ENCODE measurements at regions not wholly inside any gene's neighbourhood (a gene's known extent, or its start where the extent isn't known, plus 50 kb on each side); places are given as distances from the start of the nearest gene placed in this dataset.

GRCh38 chr14:23787436-23787835, 151.3 kb downstream of the DHRS2 start:
- Histone ChIP-seq H2AK5ac (ENCODE audit: low read length) (no peak overlapping the region), H2AFZ (ENCODE audit: insufficient read depth, low read length, poor library complexity) (no peak overlapping the region), H2BK5ac (ENCODE audit: low read depth, low read length, poor library complexity) (no peak overlapping the region), H3K4me1 (ENCODE audit: control insufficient read depth in 1 of 2, insufficient read depth in 2 of 2, low read length in 2 of 2) (no peaks in the 10 kb centered on the region), H3K4ac (ENCODE audit: low read depth, low read length) (no peak overlapping the region), H2BK12ac (ENCODE audit: low read length) (no peak overlapping the region), H4K12ac (ENCODE audit: low read depth, low read length) (no peak overlapping the region), H3K27me3 (ENCODE audit: insufficient read depth, low read length) (no peaks in the 10 kb centered on the region), H3K27ac (ENCODE audit: low read depth, low read length) (no peak overlapping the region), H3K4me3 (ENCODE audit: low read depth, low read length) (no peak overlapping the region), H3K36me3 (ENCODE audit: control insufficient read depth in 1 of 2, insufficient read depth in 2 of 2, low read length in 2 of 2) (no peaks in the 10 kb centered on the region), H4K91ac (ENCODE audit: low read depth, low read length) (no peak overlapping the region), H3K79me2 (ENCODE audit: control insufficient read depth, insufficient read depth, low read length, poor library complexity) (no peaks in the 10 kb centered on the region), H4K8ac (ENCODE audit: low read depth, low read length) (no peak overlapping the region), H3K4me2 (ENCODE audit: low read length) (no peak overlapping the region), H3K9me3 (ENCODE audit: insufficient read depth, low read depth, low read length) (peaks cover 1% of the 10 kb centered on the region), H3K9ac (ENCODE audit: low read length) (no peak overlapping the region), H2BK120ac (ENCODE audit: insufficient read depth, low read length, poor library complexity) (no peak overlapping the region), H3K18ac (ENCODE audit: low read length) (no peak overlapping the region), H3K14ac (ENCODE audit: low read length) (no peak overlapping the region), H3K23ac (ENCODE audit: low read length) (no peak overlapping the region), H3K79me1 (ENCODE audit: low read length) (no peaks in the 10 kb centered on the region)
- WGBS (ENCODE audit: extremely low coverage, insufficient coverage, insufficient read length), result no CpG with 5 or more reads among the region's 1 CpG
- DNase-seq, result no peak

- Histone ChIP-seq H3K14ac (ENCODE audit: low read length) (no peak overlapping the region), H2BK120ac (ENCODE audit: insufficient read depth, low read length, poor library complexity) (no peak overlapping the region), H2AK5ac (ENCODE audit: low read length) (no peak overlapping the region), H4K91ac (ENCODE audit: low read depth, low read length) (no peak overlapping the region), H3K18ac (ENCODE audit: low read length) (no peak overlapping the region), H3K36me3 (ENCODE audit: control insufficient read depth in 1 of 2, insufficient read depth in 2 of 2, low read length in 2 of 2) (no peaks in the 10 kb centered on the region), H2BK5ac (ENCODE audit: low read depth, low read length, poor library complexity) (no peak overlapping the region), H3K4me3 (ENCODE audit: low read depth, low read length) (no peak overlapping the region), H3K23ac (ENCODE audit: low read length) (no peak overlapping the region), H3K4ac (ENCODE audit: low read depth, low read length) (no peak overlapping the region), H4K8ac (ENCODE audit: low read depth, low read length) (no peak overlapping the region), H3K27ac (ENCODE audit: low read depth, low read length) (no peak overlapping the region), H3K9me3 (ENCODE audit: insufficient read depth, low read depth, low read length) (peaks cover 3% of the 10 kb centered on the region), H3K9ac (ENCODE audit: low read length) (no peak overlapping the region), H3K4me2 (ENCODE audit: low read length) (no peak overlapping the region), H2BK12ac (ENCODE audit: low read length) (no peak overlapping the region), H2AFZ (ENCODE audit: insufficient read depth, low read length, poor library complexity) (no peak overlapping the region), H3K27me3 (ENCODE audit: insufficient read depth, low read length) (no peaks in the 10 kb centered on the region), H3K79me2 (ENCODE audit: control insufficient read depth, insufficient read depth, low read length, poor library complexity) (no peaks in the 10 kb centered on the region), H3K79me1 (ENCODE audit: low read length) (no peaks in the 10 kb centered on the region), H4K12ac (ENCODE audit: low read depth, low read length) (no peak overlapping the region), H3K4me1 (ENCODE audit: control insufficient read depth in 1 of 2, insufficient read depth in 2 of 2, low read length in 2 of 2) (no peaks in the 10 kb centered on the region)
- no CpG with 5 or more reads among the region's 1 CpG for WGBS (ENCODE audit: extremely low coverage, insufficient coverage, insufficient read length)
- DNase-seq, result no peak
Measured at GRCh38 chr14:23789696-23790095, 153.5 kb downstream of the DHRS2 start.

- DNase-seq, result no peak
- Histone ChIP-seq H3K14ac (ENCODE audit: low read length) (no peak overlapping the region), H2BK5ac (ENCODE audit: low read depth, low read length, poor library complexity) (no peak overlapping the region), H3K9ac (ENCODE audit: low read length) (no peak overlapping the region), H3K27ac (ENCODE audit: low read depth, low read length) (no peak overlapping the region), H3K79me1 (ENCODE audit: low read length) (no peaks in the 10 kb centered on the region), H2BK12ac (ENCODE audit: low read length) (no peak overlapping the region), H3K23ac (ENCODE audit: low read length) (no peak overlapping the region), H3K18ac (ENCODE audit: low read length) (no peak overlapping the region), H3K9me3 (ENCODE audit: insufficient read depth, low read depth, low read length) (peaks cover 3% of the 10 kb centered on the region), H4K8ac (ENCODE audit: low read depth, low read length) (no peak overlapping the region), H3K4ac (ENCODE audit: low read depth, low read length) (no peak overlapping the region), H3K79me2 (ENCODE audit: control insufficient read depth, insufficient read depth, low read length, poor library complexity) (no peaks in the 10 kb centered on the region), H3K36me3 (ENCODE audit: control insufficient read depth in 1 of 2, insufficient read depth in 2 of 2, low read length in 2 of 2) (no peaks in the 10 kb centered on the region), H4K12ac (ENCODE audit: low read depth, low read length) (no peak overlapping the region), H3K4me2 (ENCODE audit: low read length) (no peak overlapping the region), H2BK120ac (ENCODE audit: insufficient read depth, low read length, poor library complexity) (no peak overlapping the region), H2AFZ (ENCODE audit: insufficient read depth, low read length, poor library complexity) (no peak overlapping the region), H4K91ac (ENCODE audit: low read depth, low read length) (no peak overlapping the region), H3K4me3 (ENCODE audit: low read depth, low read length) (no peak overlapping the region), H3K27me3 (ENCODE audit: insufficient read depth, low read length) (no peaks in the 10 kb centered on the region), H3K4me1 (ENCODE audit: control insufficient read depth in 1 of 2, insufficient read depth in 2 of 2, low read length in 2 of 2) (no peaks in the 10 kb centered on the region), H2AK5ac (ENCODE audit: low read length) (no peak overlapping the region)
- WGBS (ENCODE audit: extremely low coverage, insufficient coverage, insufficient read length), result no CpG with 5 or more reads among the region's 3 CpGs
Measured at GRCh38 chr14:23793532-23793931, 157.4 kb downstream of the DHRS2 start.

- H3K4me2 ChIP-seq (ENCODE audit: low read length), result no peak overlapping the region
- H4K12ac ChIP-seq (ENCODE audit: low read depth, low read length), result no peak overlapping the region
- H2AFZ ChIP-seq (ENCODE audit: insufficient read depth, low read length, poor library complexity), result no peak overlapping the region
- no peak overlapping the region for H3K14ac ChIP-seq (ENCODE audit: low read length)
- H2BK12ac ChIP-seq (ENCODE audit: low read length), result no peak overlapping the region
- H2AK5ac ChIP-seq (ENCODE audit: low read length), result no peak overlapping the region
- no peak overlapping the region for H2BK5ac ChIP-seq (ENCODE audit: low read depth, low read length, poor library complexity)
- H4K8ac ChIP-seq (ENCODE audit: low read depth, low read length), result no peak overlapping the region
- H2BK120ac ChIP-seq (ENCODE audit: insufficient read depth, low read length, poor library complexity), result no peak overlapping the region
- no peak overlapping the region for H3K23ac ChIP-seq (ENCODE audit: low read length)
- H3K18ac ChIP-seq (ENCODE audit: low read length), result no peak overlapping the region
- H3K36me3 ChIP-seq (ENCODE audit: control insufficient read depth in 1 of 2, insufficient read depth in 2 of 2, low read length in 2 of 2), result no peaks in the 10 kb centered on the region
- no peak overlapping the region for H3K27ac ChIP-seq (ENCODE audit: low read depth, low read length)
- H3K27me3 ChIP-seq (ENCODE audit: insufficient read depth, low read length), result no peaks in the 10 kb centered on the region
- H3K4me1 ChIP-seq (ENCODE audit: control insufficient read depth in 1 of 2, insufficient read depth in 2 of 2, low read length in 2 of 2), result no peaks in the 10 kb centered on the region
- H3K79me2 ChIP-seq (ENCODE audit: control insufficient read depth, insufficient read depth, low read length, poor library complexity), result no peaks in the 10 kb centered on the region
- no peak overlapping the region for H3K9ac ChIP-seq (ENCODE audit: low read length)
- peaks cover 2% of the 10 kb centered on the region for H3K9me3 ChIP-seq (ENCODE audit: insufficient read depth, low read depth, low read length)
- H3K4ac ChIP-seq (ENCODE audit: low read depth, low read length), result no peak overlapping the region
- no peak overlapping the region for H3K4me3 ChIP-seq (ENCODE audit: low read depth, low read length)
- DNase-seq, result no peak
- H3K79me1 ChIP-seq (ENCODE audit: low read length), result no peaks in the 10 kb centered on the region
- no CpG with 5 or more reads among the region's 3 CpGs for WGBS (ENCODE audit: extremely low coverage, insufficient coverage, insufficient read length)
- H4K91ac ChIP-seq (ENCODE audit: low read depth, low read length), result no peak overlapping the region
Measured at GRCh38 chr14:23800811-23801210, 152.8 kb upstream of the DHRS4 start.
